Kidney (tissue), 13 donors: ENCODE measurements at regions not wholly inside any gene's neighbourhood (a gene's known extent, or its start where the extent isn't known, plus 50 kb on each side); places are given as distances from the start of the nearest gene placed in this dataset.
A peak's percentile ranks its signal among the peaks of the same experiment; 100 is the strongest.

Experiments used
- DNase-seq, 5 donors: peaks; one replicate each; pipeline ENCODE4 v3.0.0-alpha.2; 2013 to 2020
- FAIRE-seq: peaks from 2 replicates; lab custom pipeline; 2012; peaks lifted over from hg19 to GRCh38; lab: Jason Lieb, UNC
- H3K27ac ChIP-seq, 2 donors: one replicate each; pipeline ENCODE4 v1.7.0; 2013; ENCODE audit warnings: low read depth in 2 of 2, low read length in 2 of 2, inconsistent platforms in 1 of 2
- H3K27me3 ChIP-seq: one replicate; pipeline ENCODE4 v1.7.1; 2013; ENCODE audit warnings: low read length, inconsistent platforms; ENCODE audit not compliant: control insufficient read depth, insufficient read depth
- H3K36me3 ChIP-seq, 3 donors: one replicate each; pipeline versions ENCODE4 v1.7.0 to v1.7.1; 2013; ENCODE audit warnings: low read length in 3 of 3, control low read depth in 1 of 3, inconsistent platforms in 1 of 3; ENCODE audit not compliant: insufficient read depth in 3 of 3, control insufficient read depth in 2 of 3
- H3K4me1 ChIP-seq, 3 donors: one replicate each; pipeline versions ENCODE4 v1.7.0 to v1.7.1; 2013; ENCODE audit warnings: low read length in 3 of 3, inconsistent platforms in 1 of 3, low read depth in 1 of 3; ENCODE audit not compliant: control insufficient read depth in 2 of 3, insufficient read depth in 2 of 3
- H3K4me3 ChIP-seq, 3 donors: one replicate each; pipeline versions ENCODE4 v1.7.0 to v1.8.1; 2013; ENCODE audit warnings: low read length in 3 of 3, control low read depth in 1 of 3, inconsistent platforms in 1 of 3
- H3K9ac ChIP-seq, 3 donors: one replicate each; pipeline versions ENCODE4 v1.7.0 to v1.7.1; 2013; ENCODE audit warnings: low read length in 3 of 3, control low read depth in 1 of 3, inconsistent platforms in 1 of 3
- H3K9me3 ChIP-seq, 3 donors: one replicate each; pipeline versions ENCODE4 v1.7.0 to v1.7.1; 2013; ENCODE audit warnings: low read length in 3 of 3, control low read depth in 1 of 3, inconsistent platforms in 1 of 3; ENCODE audit not compliant: control insufficient read depth in 2 of 3, insufficient read depth in 1 of 3
- CTCF ChIP-seq: IDR thresholded peaks from 3 replicates; pipeline ENCODE4 v1.5.1; 2012; ENCODE audit warnings: mild to moderate bottlenecking, moderate library complexity, borderline replicate concordance; ENCODE audit not compliant: insufficient read depth; ENCODE audit errors: extremely low read depth
- intact Hi-C: fragments of 100-400 bp; cut with DNase I; formaldehyde crosslinking; loops from one replicate; pipeline ENCODE4 v1.11.1; 2022
- donor health status: control.
- donor health status: control.
- donor health status: control.
- donor health status: control.
- donor health status: control.
- donor health status: DM: yes; HTN: yes; CAD: no.
- donor health status: Normal renal cell carcinoma (clear cell type).

GRCh38 chr16:8453359-8453758, 137.0 kb downstream of the TMEM114 start:
- FAIRE-seq, result no peak

DNA sequence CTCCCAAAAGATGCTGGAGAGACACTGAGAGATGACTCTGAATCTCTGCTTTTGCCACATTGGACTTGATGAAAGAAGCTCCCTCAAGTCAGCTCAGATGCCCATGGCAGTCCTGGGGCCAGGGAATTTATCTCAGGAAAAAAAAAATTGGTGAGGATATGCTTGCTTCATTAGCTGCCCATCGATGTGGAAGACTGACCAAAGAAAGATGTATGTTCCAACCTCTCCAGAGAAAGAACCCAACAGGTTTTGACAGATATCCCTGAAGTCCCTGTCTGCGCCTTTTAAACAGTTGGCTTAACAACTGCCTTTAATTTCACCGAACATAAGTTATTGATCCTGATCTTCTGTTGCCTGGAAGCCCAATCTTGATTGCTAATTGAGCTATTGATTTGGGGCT, 137.4 kb downstream of the TMEM114 start:
- H3K4me1 ChIP-seq, result no peaks in the 10 kb centered on the region
- no peak for TF ChIP-seq CTCF
- DNase-seq (no peak), FAIRE-seq (no peak)
- no peaks in the 10 kb centered on the region for H3K9me3 ChIP-seq
- H3K4me3 ChIP-seq, result no peak overlapping the region
- no peak overlapping the region for H3K9ac ChIP-seq
- H3K27me3 ChIP-seq, result no peaks in the 10 kb centered on the region
- no peak overlapping the region for H3K27ac ChIP-seq
- no peaks in the 10 kb centered on the region for H3K36me3 ChIP-seq
- intact Hi-C loops, result no loop called here

More at GRCh38 chr16:8453359-8453758, 137.0 kb downstream of the TMEM114 start:
- H3K4me3 ChIP-seq, result no peak overlapping the region
- no peaks in the 10 kb centered on the region for H3K4me1 ChIP-seq
- no peak for DNase-seq
- intact Hi-C loops, result no loop called here
- H3K9ac ChIP-seq, result no peak overlapping the region
- no peaks in the 10 kb centered on the region for H3K27me3 ChIP-seq
- H3K27ac ChIP-seq, result no peak overlapping the region
- no peaks in the 10 kb centered on the region for H3K36me3 ChIP-seq
- no peaks in the 10 kb centered on the region for H3K9me3 ChIP-seq
- no peak for TF ChIP-seq CTCF

- FAIRE-seq (no peak), DNase-seq (no peak)
- TF ChIP-seq CTCF, result no peak
- Histone ChIP-seq H3K27me3 (no peaks in the 10 kb centered on the region), H3K4me3 (no peak overlapping the region), H3K36me3 (no peaks in the 10 kb centered on the region), H3K4me1 (no peaks in the 10 kb centered on the region), H3K9me3 (peaks cover 0 to 2% (median 0%) of the 10 kb centered on the region in 3 donors), H3K9ac (no peak overlapping the region), H3K27ac (no peak overlapping the region)
- intact Hi-C loops, result no loop called here
Observed at GRCh38 chr16:8436931-8437330, 153.4 kb downstream of the TMEM114 start.

GRCh38 chr16:8431783-8432182, 158.5 kb downstream of the TMEM114 start:
- H3K4me3 ChIP-seq, result no peak overlapping the region
- H3K9me3 ChIP-seq, result no peaks in the 10 kb centered on the region
- FAIRE-seq (no peak), DNase-seq (peak in 1 of 5 donors; percentile 11)
- intact Hi-C loops, result no loop called here
- H3K36me3 ChIP-seq, result no peaks in the 10 kb centered on the region
- no peaks in the 10 kb centered on the region for H3K27me3 ChIP-seq
- no peak overlapping the region for H3K9ac ChIP-seq
- H3K4me1 ChIP-seq, result no peaks in the 10 kb centered on the region
- no peak for TF ChIP-seq CTCF
- H3K27ac ChIP-seq, result no peak overlapping the region
